ENCODE measurements at regions not wholly inside any gene's neighbourhood (a gene's known extent, or its start where the extent isn't known, plus 50 kb on each side); places are given as distances from the start of the nearest gene placed in this dataset.
"Not testable (repeated sequence)": the region's sequence is repeated elsewhere in the genome, so short reads cannot be mapped to it uniquely, and the experiment has no call there.

DNA sequence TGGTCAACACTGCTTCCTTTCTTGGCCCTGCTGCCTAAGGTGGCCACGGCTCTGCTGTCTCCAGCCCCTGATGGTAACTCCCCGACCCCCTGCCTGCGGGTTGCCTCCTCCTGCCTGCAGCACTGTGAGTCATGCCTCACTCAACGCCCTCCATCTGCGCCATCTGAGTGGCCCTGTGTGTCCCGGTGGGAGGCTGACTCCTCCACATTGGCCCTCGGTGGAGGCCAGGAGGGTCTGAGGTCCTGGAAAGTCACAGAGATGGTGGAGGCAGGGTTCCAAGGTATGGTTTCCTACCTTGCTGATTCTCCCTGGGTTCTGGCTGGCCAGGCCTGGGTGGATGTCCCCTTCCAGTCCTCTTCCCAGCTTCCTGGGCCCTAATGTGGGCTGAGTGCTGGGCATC, 64.5 kb upstream of the ADAMTS2 start:
- no peak for DNase-seq (ENCODE audit: low read depth)

DNA sequence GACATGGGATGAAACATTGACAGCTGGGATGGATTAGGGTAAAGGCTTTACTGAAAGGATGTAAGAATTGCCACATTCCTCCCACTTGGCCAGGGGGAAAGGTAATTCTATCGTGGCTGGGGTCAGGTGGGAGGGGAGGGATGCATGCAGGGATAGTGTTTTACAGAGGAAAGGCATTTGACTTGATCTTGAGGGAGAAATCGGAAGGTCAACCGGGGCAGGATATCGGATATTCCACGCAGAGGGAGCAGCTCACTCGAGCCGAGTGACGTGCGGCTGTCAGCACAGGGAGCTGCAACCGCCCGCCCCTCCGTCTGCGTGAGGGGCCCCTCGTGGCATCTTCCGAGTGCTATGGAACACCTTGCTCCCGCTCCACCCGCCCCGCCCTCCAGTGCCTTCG, 63.4 kb upstream of the ADAMTS2 start:
- no peak for DNase-seq (ENCODE audit: low read depth)

DNA sequence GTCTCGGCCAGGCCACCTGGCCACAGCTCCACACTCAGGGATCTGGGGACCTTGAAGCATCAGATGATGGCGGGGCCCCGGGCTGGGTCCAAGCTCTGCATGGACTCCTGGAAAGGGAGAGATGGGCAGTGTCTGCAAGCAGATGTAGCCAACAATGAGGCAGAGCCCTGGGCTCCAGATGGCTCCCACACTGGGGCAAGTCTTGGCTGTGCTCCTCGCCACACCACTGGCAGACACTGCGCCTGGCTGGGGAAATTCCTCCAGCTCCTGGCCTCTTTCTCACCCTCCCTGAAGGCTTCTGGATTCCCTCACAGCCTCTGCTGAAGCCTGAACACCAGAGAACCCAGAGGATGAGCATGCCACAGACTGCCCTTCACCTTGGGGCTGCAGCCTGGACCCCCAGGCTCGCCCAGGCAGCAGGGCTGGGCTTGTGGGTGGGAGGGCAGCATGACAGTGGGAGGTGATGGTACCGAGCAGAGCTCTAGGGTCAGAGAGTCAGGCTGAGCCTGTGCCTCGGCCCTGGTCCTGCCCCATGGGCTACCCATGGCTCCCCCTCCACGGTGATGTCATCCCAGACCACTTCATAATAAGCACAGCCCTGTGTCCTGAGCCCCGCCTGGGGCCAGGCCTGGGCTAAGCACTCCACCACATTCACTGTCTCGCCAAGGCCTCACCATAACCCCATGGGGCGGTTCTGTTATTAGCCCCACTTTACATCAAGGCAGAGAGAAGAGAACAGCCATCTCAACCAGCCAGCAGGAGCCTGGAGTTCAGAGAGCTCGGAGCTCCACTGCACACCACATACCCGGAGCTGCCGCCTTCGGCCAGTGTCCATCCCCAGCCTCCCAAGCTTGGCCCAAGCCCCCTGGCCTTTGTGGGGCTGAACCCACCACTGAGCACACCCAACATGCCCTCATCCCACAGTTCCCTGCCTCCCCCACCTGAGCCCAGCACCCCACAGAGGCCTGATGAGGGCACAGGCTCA, 62.2 kb upstream of the ADAMTS2 start:
- DNase-seq (ENCODE audit: low read depth) = peak; percentile 37

DNA sequence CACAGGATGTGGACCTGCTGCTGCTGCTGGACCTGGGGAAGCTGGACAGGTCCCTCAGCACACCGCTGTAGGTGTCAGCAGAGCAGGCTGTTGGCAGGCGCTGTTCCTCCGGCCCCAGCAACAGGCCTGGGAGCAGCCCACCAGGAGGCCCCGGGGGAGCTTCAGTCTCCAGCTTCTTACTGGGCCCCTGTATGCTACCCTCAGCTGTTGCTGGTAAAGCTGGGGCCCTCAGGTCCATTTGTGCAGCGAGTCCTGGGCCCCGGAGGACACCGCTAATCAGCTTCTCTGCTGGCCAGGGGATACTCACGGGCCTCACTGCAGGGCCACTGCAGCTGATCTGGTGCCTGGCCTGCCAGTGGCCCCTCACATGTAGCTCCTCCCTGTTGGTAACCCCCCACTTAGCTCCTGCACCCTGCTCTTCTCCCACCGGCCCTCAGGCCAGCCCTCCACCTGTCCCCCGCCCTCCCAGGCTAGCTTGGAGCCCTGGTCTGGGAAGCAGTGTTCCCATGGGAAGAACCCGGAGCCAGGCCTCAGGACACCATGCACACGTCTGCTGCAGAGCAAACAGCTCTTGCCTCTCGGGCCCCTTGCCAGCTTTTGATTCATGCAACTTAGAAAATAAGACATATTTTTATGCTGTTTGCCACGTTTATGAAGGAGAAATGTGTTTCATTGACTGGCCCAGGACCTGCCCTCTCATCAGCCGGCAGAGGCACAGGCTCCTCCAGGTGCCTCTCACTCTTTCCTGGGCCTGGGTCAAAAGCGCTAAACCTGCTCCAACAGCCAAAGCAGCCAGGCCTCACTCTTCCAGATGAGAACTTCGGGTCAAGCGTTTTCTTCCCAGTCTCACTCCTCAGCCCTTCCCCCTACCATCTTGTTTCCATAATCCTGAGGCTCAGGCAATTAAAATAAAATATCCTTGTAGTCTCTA, 61.0 kb upstream of the ADAMTS2 start:
- DNase-seq (ENCODE audit: low read depth) = no peak

DNA sequence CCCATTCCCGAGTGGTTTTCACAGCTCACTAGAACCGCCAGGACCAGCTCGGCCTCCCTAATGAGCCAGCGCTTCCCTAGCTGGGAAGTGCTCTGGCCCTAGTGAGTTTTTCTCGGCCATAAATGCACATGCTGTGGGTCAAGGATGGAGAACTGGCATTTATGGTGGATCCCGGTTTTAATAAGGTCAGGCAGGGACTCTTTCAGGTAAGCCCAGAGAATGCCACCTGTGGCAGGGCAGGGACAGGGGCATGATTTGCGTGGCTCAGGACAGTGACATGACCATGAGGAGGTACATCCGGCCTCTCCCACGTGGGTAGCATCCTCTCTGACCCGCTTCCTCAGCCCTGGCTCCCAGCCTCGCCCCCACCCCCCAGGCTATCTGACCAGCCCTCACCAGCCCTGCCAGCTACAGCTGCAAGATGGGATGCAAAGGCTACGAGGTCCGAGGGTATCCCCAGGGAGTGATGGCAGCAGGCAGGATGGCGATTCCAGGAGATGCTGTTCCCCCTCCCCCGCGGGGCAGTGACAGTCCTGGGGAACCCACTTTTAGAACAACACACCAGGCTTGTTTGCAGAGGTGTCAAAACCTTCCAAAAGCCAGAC, 60.3 kb upstream of the ADAMTS2 start:
- no peak for DNase-seq (ENCODE audit: low read depth)

DNA sequence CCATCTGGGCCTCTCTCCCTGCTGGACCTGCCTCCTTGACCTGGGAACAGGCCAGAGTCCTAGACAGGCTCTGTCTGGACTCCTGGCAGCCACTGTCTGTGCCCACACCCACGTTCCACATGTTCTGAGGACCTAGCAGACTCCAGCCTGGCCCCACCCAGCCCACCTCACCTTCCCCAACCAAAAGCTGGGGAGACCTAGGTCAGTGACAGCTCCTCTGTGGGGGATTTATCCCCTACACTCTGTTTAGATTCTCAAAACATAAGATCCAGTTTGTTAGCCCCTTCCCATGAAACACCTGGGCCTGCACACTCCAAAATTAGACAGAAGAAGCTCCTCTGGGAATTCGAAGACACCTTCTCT, 59.8 kb upstream of the ADAMTS2 start:
- no peak for DNase-seq (ENCODE audit: low read depth)

DNA sequence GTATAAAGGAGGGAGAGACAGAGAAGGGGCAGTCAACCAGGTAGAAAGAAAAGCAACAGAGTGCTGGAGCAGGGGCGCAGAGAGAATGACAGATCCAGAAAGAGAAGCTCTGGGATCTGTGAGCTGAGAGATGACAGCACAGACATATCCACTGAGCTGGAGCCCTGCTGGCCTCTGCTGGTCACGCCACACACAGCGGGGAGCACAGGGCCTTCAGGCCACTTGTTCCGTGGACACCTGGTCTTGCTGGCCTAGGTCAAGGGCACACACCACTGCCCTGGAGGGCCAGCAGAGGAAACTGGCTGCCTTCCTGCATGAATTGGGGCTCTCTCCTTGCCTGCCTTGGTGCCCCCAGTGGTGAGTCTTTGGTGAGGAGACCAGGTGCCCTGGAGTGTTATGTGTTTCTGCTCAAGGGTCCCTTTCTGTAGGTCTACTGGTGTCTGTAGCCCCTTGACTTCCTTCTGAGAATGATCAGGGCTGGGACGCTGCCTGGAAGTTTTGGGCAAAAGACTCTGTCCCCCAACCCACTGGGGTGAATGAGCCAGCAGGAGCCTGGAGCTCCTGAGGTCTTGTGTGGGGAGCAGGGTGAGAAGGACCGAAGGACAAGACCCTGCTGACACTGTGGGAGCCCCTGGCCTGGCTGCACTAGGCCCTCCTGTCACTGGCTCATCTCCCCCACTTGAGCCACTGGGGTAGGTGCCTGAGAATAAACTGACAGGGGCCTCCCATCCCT, 59.2 kb upstream of the ADAMTS2 start:
- no peak for DNase-seq (ENCODE audit: low read depth)

DNA sequence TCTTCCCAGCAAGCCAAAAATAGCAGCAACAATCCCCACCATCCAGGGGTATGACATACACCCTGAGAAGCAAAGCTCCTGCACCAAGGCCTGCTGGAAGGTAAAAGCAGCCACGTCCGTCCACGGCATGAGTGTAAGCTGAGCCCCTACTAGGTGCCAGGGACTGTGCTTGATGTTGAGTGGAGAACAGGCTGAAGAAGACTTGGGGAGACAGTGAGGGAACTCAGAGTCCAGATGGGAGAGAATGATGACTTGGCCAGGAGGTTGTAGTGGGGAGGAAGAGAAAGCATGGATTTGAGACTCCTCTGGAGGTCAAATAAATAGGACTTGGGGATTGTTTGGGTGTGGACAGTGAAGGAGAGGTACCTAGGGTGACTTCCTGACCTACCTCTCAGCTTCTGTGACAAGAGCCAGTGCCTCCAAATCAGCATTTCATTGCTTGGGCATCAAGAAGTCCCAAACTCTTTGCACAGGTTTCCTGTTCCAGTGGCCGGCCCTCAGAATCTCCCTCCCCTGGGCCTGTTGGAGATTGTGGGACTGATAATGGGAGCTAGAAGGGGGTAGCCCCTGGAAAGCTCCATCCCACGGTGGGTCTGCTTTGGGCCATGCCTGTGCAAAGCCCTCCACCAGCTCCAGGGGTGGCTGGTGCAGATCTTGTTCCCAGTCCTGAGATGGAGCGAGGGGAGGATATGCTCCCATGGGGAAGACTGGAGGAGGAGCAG, 58.3 kb upstream of the ADAMTS2 start:
- DNase-seq (ENCODE audit: low read depth) = no peak

DNA sequence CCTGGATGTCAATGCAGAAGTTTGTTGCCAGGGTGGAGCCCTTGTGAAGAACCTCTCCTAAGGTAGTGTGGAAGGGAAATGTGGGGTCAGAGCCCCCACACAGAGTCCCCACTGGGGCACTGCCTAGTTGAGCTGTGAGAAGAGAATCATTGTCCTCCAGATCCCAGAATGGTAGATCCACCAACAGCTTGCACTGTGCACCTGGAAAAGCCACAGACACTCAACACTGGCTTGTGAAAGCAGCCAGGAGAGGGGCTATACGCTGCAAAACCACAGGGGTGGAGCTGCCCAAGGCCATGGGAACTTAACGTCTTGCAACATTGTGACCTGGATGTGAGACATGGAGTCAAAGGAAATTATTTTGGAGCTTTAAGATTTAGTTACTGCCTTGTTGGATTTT, 55.2 kb upstream of the ADAMTS2 start:
- DNase-seq (ENCODE audit: low read depth) = not testable (repeated sequence)

DNA sequence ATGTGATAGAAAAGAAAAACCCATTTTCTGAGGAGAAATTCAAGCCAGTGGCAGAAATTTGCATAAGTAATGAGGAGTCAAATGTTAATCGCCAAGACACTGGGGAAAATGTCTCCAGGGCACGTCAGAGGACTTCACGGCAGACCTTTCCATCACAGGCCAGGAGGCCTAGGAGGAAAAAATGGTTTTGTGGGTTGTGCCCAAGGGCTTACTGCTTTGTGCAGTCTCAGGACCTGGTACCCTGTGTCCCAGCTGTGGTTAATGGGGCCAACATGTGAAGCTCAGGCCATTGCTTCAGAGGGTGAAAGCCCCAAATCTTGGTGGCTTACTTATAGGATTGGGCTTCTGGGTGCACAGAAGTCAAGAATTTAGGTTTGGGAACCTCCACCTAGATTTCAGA, 54.8 kb upstream of the ADAMTS2 start:
- DNase-seq (ENCODE audit: low read depth) = no peak

DNA sequence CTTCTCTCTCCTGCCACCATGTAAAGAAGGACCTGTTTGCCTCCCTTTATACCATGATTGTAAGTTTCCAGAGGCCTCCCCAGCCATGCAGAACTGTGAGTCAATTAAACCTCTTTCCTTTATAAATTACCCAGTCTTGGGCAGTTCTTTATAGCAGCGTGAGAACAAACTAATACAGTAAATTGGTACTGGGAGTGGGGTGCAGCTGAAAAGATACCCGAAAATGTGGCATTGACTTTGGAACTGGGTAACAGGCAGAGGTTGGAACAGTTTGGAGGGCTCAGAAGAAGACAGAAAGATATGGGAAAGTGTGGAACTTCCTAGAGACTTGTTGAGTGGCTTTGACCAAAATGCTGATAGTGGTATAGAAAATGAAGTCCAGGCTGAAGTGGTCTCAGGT, 54.1 kb upstream of the ADAMTS2 start:
- not testable (repeated sequence) for DNase-seq (ENCODE audit: low read depth)

DNA sequence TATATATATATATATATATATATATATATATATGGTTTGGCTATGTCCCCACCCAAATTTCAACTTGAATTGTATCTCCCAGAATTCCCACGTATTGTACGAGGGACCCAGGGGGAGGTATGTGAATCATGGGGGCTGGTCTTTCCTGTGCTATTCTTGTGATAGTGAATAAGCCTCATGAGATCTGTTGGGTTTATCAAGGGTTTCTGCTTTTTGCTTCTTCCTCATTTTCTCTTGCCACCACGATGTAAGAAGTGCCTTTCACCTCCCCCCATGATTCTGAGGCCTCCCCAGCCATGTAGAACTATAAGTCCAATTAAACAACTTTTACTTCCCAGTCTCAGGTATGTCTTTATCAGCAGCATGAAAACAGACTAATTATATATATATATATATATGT, 52.3 kb upstream of the ADAMTS2 start:
- DNase-seq (ENCODE audit: low read depth) = no peak

All from GM04503 (cell line).